Calu3 (cell line): ENCODE measurements at regions not wholly inside any gene's neighbourhood (a gene's known extent, or its start where the extent isn't known, plus 50 kb on each side); places are given as distances from the start of the nearest gene placed in this dataset.

Experiments used
- BruUV-seq: library from RNA; stranded (reverse); fragments of 400-500 nt; replicated peaks from 2 replicates; lab custom pipeline; 2021; lab: Mats Ljungman, UMichigan
- CTCF ChIA-PET: fragments of 300-600 bp; sonication (Branson Sonifier 250); formaldehyde crosslinking; loops from one replicate; lab custom pipeline; 2022; ENCODE audit warnings: antibody characterized with exemption; lab: Charles Lee
- DNase-seq: peaks from one replicate; pipeline ENCODE4 v3.0.0; 2022
- H3K27ac Mint-ChIP-seq: one replicate; pipeline ENCODE4 v1.8.0; 2022; ENCODE audit warnings: mixed read lengths; ENCODE audit not compliant: unreplicated experiment
- H3K27me3 Mint-ChIP-seq: one replicate; pipeline ENCODE4 v1.8.0; 2022; ENCODE audit warnings: mixed read lengths; ENCODE audit not compliant: unreplicated experiment
- H3K36me3 Mint-ChIP-seq: one replicate; pipeline ENCODE4 v1.8.0; 2022; ENCODE audit warnings: mild to moderate bottlenecking, moderate library complexity, mixed read lengths; ENCODE audit not compliant: insufficient read depth, unreplicated experiment
- H3K4me1 Mint-ChIP-seq: one replicate; pipeline ENCODE4 v1.8.0; 2022; ENCODE audit warnings: mild to moderate bottlenecking, low read depth, mixed read lengths; ENCODE audit not compliant: unreplicated experiment
- H3K4me3 Mint-ChIP-seq: one replicate; pipeline ENCODE4 v1.8.0; 2022; ENCODE audit warnings: mild to moderate bottlenecking, low read depth, moderate library complexity, mixed read lengths; ENCODE audit not compliant: unreplicated experiment
- H3K9me3 Mint-ChIP-seq: one replicate; pipeline ENCODE4 v1.8.0; 2022; ENCODE audit warnings: low read depth, mixed read lengths; ENCODE audit not compliant: unreplicated experiment
- CTCF ChIP-seq: fragments of 200-600 bp; IDR thresholded peaks from one replicate; pipeline ENCODE4 v1.8.0; 2022; ENCODE audit warnings: antibody characterized with exemption; ENCODE audit not compliant: unreplicated experiment
- intact Hi-C: fragments of 100-400 bp; cut with micrococcal nuclease; formaldehyde crosslinking; loops from one replicate; pipeline ENCODE4 v1.10.0; 2022; ENCODE audit not compliant: unreplicated experiment

- TF ChIP-seq CTCF = no peak
- no peak overlapping the region for H3K27ac Mint-ChIP-seq
- no TSS peak for BruUV-seq
- H3K4me1 Mint-ChIP-seq = no peaks in the 10 kb centered on the region
- CTCF ChIA-PET = no interaction called here
- intact Hi-C loops = loop anchor here (10.0 kb wide), 1 partner anchor 847 kb away; no protein-coding TSS in a partner anchor
- H3K36me3 Mint-ChIP-seq = no peaks in the 10 kb centered on the region
- H3K9me3 Mint-ChIP-seq = no peaks in the 10 kb centered on the region
- H3K27me3 Mint-ChIP-seq = no peaks in the 10 kb centered on the region
- H3K4me3 Mint-ChIP-seq = no peak overlapping the region
- DNase-seq = no peak
These were observed 324.1 kb upstream of the EMCN start for GRCh38 chr4:100841911-100842310.

DNA sequence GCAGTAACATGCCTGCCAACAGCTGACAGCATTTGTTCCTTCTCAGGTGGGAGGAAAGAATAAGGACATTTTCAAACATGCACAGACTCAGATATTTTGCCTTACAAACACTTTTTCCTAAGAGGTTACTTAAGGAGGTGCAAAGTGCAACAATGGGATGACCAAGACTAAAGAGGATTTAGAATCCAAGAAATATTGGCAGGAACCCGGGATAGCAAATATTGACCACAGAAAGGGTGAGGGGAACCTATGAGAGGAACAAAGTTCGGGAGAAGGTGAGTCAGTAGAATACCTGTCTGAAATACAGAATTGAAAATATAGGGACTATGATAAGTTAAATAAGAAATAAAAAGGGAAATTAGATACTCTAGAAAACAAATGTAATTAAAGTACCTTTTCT lies 321.9 kb upstream of the EMCN start:
- Mint-ChIP-seq H3K27me3 (no peaks in the 10 kb centered on the region), H3K4me3 (no peak overlapping the region), H3K36me3 (no peaks in the 10 kb centered on the region), H3K27ac (no peak overlapping the region), H3K4me1 (no peaks in the 10 kb centered on the region), H3K9me3 (no peaks in the 10 kb centered on the region)
- TF ChIP-seq CTCF = no peak
- intact Hi-C loops = loop anchor here (10.0 kb wide), 1 partner anchor 845 kb away; no protein-coding TSS in a partner anchor
- DNase-seq = no peak
- CTCF ChIA-PET = no interaction called here
- BruUV-seq = no TSS peak

GRCh38 chr4:100838286-100838685 lies 320.5 kb upstream of the EMCN start:
- CTCF ChIA-PET = interaction anchor here (0.7 kb wide), 1 partner anchor 56 kb away, joined by 3 read pairs; no protein-coding TSS in a partner anchor
- BruUV-seq = no TSS peak
- H3K27me3 Mint-ChIP-seq = no peaks in the 10 kb centered on the region

GRCh38 chr4:100836929-100837328 lies 319.1 kb upstream of the EMCN start:
- H3K4me3 Mint-ChIP-seq = no peak overlapping the region
- H3K36me3 Mint-ChIP-seq = no peaks in the 10 kb centered on the region
- intact Hi-C loops = no loop called here

More at GRCh38 chr4:100838286-100838685, 320.5 kb upstream of the EMCN start:
- intact Hi-C loops = no loop called here
- H3K36me3 Mint-ChIP-seq = no peaks in the 10 kb centered on the region
- H3K27ac Mint-ChIP-seq = no peak overlapping the region
- H3K4me3 Mint-ChIP-seq = no peak overlapping the region
- no peaks in the 10 kb centered on the region for H3K4me1 Mint-ChIP-seq
- H3K9me3 Mint-ChIP-seq = no peaks in the 10 kb centered on the region
- no peak for DNase-seq
- no peak for TF ChIP-seq CTCF

More at GRCh38 chr4:100836929-100837328, 319.1 kb upstream of the EMCN start:
- H3K9me3 Mint-ChIP-seq = no peaks in the 10 kb centered on the region
- no peak overlapping the region for H3K27ac Mint-ChIP-seq
- H3K27me3 Mint-ChIP-seq = no peaks in the 10 kb centered on the region
- CTCF ChIA-PET = no interaction called here
- DNase-seq = no peak
- BruUV-seq = no TSS peak
- TF ChIP-seq CTCF = no peak
- no peaks in the 10 kb centered on the region for H3K4me1 Mint-ChIP-seq
